Tibial artery (tissue), 4 donors: ENCODE measurements at regions not wholly inside any gene's neighbourhood (a gene's known extent, or its start where the extent isn't known, plus 50 kb on each side); places are given as distances from the start of the nearest gene placed in this dataset.

Experiments
- DNase-seq, 2 donors: peaks; one replicate each; pipeline ENCODE4 v3.0.0-alpha.2; 2019
- H3K27ac ChIP-seq, 2 donors: fragments of 200-600 bp; sonication (generic) in 1 of 2; 1 replicate in 1 of 2; 2 replicates in 1 of 2; pipeline ENCODE4 v1.5.1; 2018 to 2019; ENCODE audit warnings: mild to moderate bottlenecking in 1 of 2
- H3K27me3 ChIP-seq, 2 donors: fragments of 200-600 bp; sonication (generic) in 1 of 2; one replicate each; pipeline versions ENCODE4 v1.5.1 to v1.6.0; 2016 to 2019
- H3K36me3 ChIP-seq, 3 donors: fragments of 200-600 bp; sonication (generic) in 2 of 3; one replicate each; pipeline ENCODE4 v1.5.1; 2016 to 2019; ENCODE audit warnings: mild to moderate bottlenecking in 2 of 3
- H3K4me1 ChIP-seq, 4 donors: fragments of 200-600 bp; sonication (generic) in 2 of 4; 1 replicate in 3 of 4; 2 replicates in 1 of 4; pipeline ENCODE4 v1.5.1; 2016 to 2019
- H3K4me3 ChIP-seq, 2 donors: fragments of 200-600 bp; sonication (generic) in 1 of 2; 1 replicate in 1 of 2; 2 replicates in 1 of 2; pipeline ENCODE4 v1.5.1; 2018 to 2019; ENCODE audit warnings: mild to moderate bottlenecking in 2 of 2
- H3K9me3 ChIP-seq, 3 donors: fragments of 200-600 bp; sonication (generic) in 1 of 3; one replicate each; pipeline ENCODE4 v1.5.1; 2016 to 2019
- intact Hi-C: fragments of 100-400 bp; cut with DNase I; formaldehyde crosslinking; loops from one replicate; pipeline ENCODE4 v1.15.0; 2023; ENCODE audit warnings: low total_unique reads
- TF ChIP-seq, protein P1 (sequence below), 2 experiments: fragments of 200-600 bp in 1 of 2; fragments of 450-650 bp in 1 of 2; IDR thresholded peaks; one replicate each; pipeline ENCODE4 v1.5.1; 2017 to 2019; ENCODE audit warnings: antibody characterized with exemption in 2 of 2, mild to moderate bottlenecking in 1 of 2, moderate library complexity in 1 of 2

DNA sequence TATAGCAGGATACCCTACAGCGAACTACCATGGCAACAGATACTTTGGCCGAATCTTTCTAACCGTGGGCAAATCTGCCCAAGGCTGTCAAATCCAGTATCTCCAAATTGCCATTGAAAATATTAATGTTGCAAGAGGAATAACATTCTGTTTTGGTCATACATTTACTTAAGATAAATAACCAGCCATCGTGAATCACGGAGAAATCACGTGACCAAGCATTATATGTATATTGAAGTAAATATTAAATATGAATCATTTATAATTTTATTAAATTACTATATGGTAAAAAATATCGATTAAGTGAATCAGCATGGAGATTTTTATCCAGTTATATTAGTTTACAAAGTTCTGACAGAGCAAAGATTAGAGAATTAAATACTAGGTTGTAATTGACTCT lies 714.6 kb upstream of the GJE1 start:
- no peak overlapping the region for H3K27ac ChIP-seq
- H3K27me3 ChIP-seq: no peaks in the 10 kb centered on the region
- no peaks in the 10 kb centered on the region for H3K9me3 ChIP-seq
- H3K4me1 ChIP-seq: no peaks in the 10 kb centered on the region
- H3K4me3 ChIP-seq: no peak overlapping the region
- TF ChIP-seq, protein P1, sequence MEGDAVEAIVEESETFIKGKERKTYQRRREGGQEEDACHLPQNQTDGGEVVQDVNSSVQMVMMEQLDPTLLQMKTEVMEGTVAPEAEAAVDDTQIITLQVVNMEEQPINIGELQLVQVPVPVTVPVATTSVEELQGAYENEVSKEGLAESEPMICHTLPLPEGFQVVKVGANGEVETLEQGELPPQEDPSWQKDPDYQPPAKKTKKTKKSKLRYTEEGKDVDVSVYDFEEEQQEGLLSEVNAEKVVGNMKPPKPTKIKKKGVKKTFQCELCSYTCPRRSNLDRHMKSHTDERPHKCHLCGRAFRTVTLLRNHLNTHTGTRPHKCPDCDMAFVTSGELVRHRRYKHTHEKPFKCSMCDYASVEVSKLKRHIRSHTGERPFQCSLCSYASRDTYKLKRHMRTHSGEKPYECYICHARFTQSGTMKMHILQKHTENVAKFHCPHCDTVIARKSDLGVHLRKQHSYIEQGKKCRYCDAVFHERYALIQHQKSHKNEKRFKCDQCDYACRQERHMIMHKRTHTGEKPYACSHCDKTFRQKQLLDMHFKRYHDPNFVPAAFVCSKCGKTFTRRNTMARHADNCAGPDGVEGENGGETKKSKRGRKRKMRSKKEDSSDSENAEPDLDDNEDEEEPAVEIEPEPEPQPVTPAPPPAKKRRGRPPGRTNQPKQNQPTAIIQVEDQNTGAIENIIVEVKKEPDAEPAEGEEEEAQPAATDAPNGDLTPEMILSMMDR (IDR thresholded peaks at IDR 0.05): no peak
- no peaks in the 10 kb centered on the region for H3K36me3 ChIP-seq
- no peak for DNase-seq
- intact Hi-C loops: no loop called here

- TF ChIP-seq, protein P1 (IDR thresholded peaks at IDR 0.05): no peak
- H3K4me3 ChIP-seq: no peak overlapping the region
- no peaks in the 10 kb centered on the region for H3K36me3 ChIP-seq
- no peak for DNase-seq
- intact Hi-C loops: no loop called here
- H3K27ac ChIP-seq: no peak overlapping the region
- H3K9me3 ChIP-seq: no peaks in the 10 kb centered on the region
- no peaks in the 10 kb centered on the region for H3K27me3 ChIP-seq
- no peaks in the 10 kb centered on the region for H3K4me1 ChIP-seq
Observed at GRCh38 chr6:141415896-141416295, 716.8 kb upstream of the GJE1 start.

DNA sequence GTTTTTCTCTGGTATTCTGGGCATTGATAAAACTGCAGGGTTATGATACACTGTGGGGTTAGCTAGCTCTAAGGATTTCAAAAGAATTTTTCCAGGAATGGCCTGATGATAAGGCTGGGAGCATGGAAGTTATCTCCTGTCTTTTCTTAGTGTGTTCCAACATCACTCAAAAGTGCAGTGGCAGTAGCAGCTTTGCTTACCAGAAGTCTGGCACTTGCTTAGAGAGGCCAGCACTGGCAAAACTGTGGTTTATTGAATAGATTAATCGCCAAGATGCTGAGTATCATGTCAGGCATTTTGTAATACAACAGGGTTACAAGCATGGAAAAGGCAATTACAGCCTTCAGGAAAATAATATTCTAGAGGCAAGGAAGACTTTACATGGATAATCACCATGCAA lies 719.5 kb upstream of the GJE1 start:
- Histone ChIP-seq H3K27me3 (no peaks in the 10 kb centered on the region), H3K27ac (no peak overlapping the region), H3K4me1 (peaks cover 0 to 3% (median 0%) of the 10 kb centered on the region in 4 donors), H3K36me3 (no peaks in the 10 kb centered on the region), H3K4me3 (no peak overlapping the region), H3K9me3 (peaks cover 0 to 18% (median 3%) of the 10 kb centered on the region in 3 donors)
- no peak for DNase-seq
- TF ChIP-seq, protein P1 (IDR thresholded peaks at IDR 0.05): no peak
- intact Hi-C loops: no loop called here

GRCh38 chr6:141406761-141407160 lies 726.0 kb upstream of the GJE1 start:
- no peaks in the 10 kb centered on the region for H3K27me3 ChIP-seq
- peak overlapping the region in 1 of 2 donors; percentile 62 for H3K27ac ChIP-seq
- no peak for DNase-seq
- H3K36me3 ChIP-seq: no peaks in the 10 kb centered on the region
- H3K4me3 ChIP-seq: no peak overlapping the region
- intact Hi-C loops: no loop called here
- TF ChIP-seq, protein P1 (IDR thresholded peaks at IDR 0.05): no peak
- H3K9me3 ChIP-seq: peaks cover 0 to 24% (median 6%) of the 10 kb centered on the region in 3 donors
- H3K4me1 ChIP-seq: peaks cover 0 to 50% (median 16%) of the 10 kb centered on the region in 4 donors

GRCh38 chr6:141403827-141404226 lies 728.9 kb upstream of the GJE1 start:
- peak in 1 of 2 donors; percentile 65 for DNase-seq
- peaks cover 0 to 64% (median 20%) of the 10 kb centered on the region in 4 donors for H3K4me1 ChIP-seq
- no peaks in the 10 kb centered on the region for H3K27me3 ChIP-seq
- TF ChIP-seq, protein P1 (IDR thresholded peaks at IDR 0.05): no peak
- peak overlapping the region; percentile 60 to 62 for H3K27ac ChIP-seq
- H3K36me3 ChIP-seq: no peaks in the 10 kb centered on the region
- intact Hi-C loops: no loop called here
- no peak overlapping the region for H3K4me3 ChIP-seq
- peaks cover 0 to 13% (median 6%) of the 10 kb centered on the region in 3 donors for H3K9me3 ChIP-seq

- no peaks in the 10 kb centered on the region for H3K36me3 ChIP-seq
- no peak for DNase-seq
- H3K27ac ChIP-seq: peak overlapping the region; percentile 60 to 62
- intact Hi-C loops: no loop called here
- H3K4me3 ChIP-seq: no peak overlapping the region
- no peaks in the 10 kb centered on the region for H3K27me3 ChIP-seq
- peaks cover 0 to 6% (median 2%) of the 10 kb centered on the region in 3 donors for H3K9me3 ChIP-seq
- TF ChIP-seq, protein P1 (IDR thresholded peaks at IDR 0.05): no peak
- peaks cover 0 to 60% (median 20%) of the 10 kb centered on the region in 4 donors for H3K4me1 ChIP-seq
Observed at GRCh38 chr6:141403103-141403502, 729.6 kb upstream of the GJE1 start.
